ENCODE measurements at regions not wholly inside any gene's neighbourhood (a gene's known extent, or its start where the extent isn't known, plus 50 kb on each side); places are given as distances from the start of the nearest gene placed in this dataset.

GRCh38 chr12:65658360-65658759 is 165.9 kb upstream of the HMGA2 start:
- TF ChIP-seq CTCF (conservative IDR thresholded peaks at IDR 0.05) (no peak), ZFX (IDR thresholded peaks at IDR 0.05) (no peak)

All from C4-2B (cell line).